ENCODE measurements at regions not wholly inside any gene's neighbourhood (a gene's known extent, or its start where the extent isn't known, plus 50 kb on each side); places are given as distances from the start of the nearest gene placed in this dataset.

- TF ChIP-seq CTCF (IDR thresholded peaks at IDR 0.05; ENCODE audit: low read depth, low read length), result no peak
- DNase-seq (ENCODE audit: low read depth in 2 of 2), result no peak
- no peak overlapping the region for H3K4me3 ChIP-seq (replicated peaks in 1 of 2; ENCODE audit: low read depth in 2 of 2, low read length in 2 of 2)
Measured at GRCh38 chr3:10597733-10598132, 92.3 kb upstream of the ATP2B2 start.

- DNase-seq (ENCODE audit: low read depth in 2 of 2), result no peak
- H3K4me3 ChIP-seq (replicated peaks in 1 of 2; ENCODE audit: low read depth in 2 of 2, low read length in 2 of 2), result no peak overlapping the region
- no peak for TF ChIP-seq CTCF (IDR thresholded peaks at IDR 0.05; ENCODE audit: low read depth, low read length)
Measured at GRCh38 chr3:10599017-10599416, 93.6 kb upstream of the ATP2B2 start.

- TF ChIP-seq CTCF (IDR thresholded peaks at IDR 0.05; ENCODE audit: low read depth, low read length), result no peak
- no peak for DNase-seq (ENCODE audit: low read depth in 2 of 2)
- H3K4me3 ChIP-seq (replicated peaks in 1 of 2; ENCODE audit: low read depth in 2 of 2, low read length in 2 of 2), result no peak overlapping the region
Measured at GRCh38 chr3:10599444-10599843, 94.1 kb upstream of the ATP2B2 start.

- TF ChIP-seq CTCF (IDR thresholded peaks at IDR 0.05; ENCODE audit: low read depth, low read length), result no peak
- H3K4me3 ChIP-seq (replicated peaks in 1 of 2; ENCODE audit: low read depth in 2 of 2, low read length in 2 of 2), result no peak overlapping the region
- DNase-seq (ENCODE audit: low read depth in 2 of 2), result no peak
Measured at GRCh38 chr3:10600296-10600714, 94.9 kb upstream of the ATP2B2 start.

- no peak for DNase-seq (ENCODE audit: low read depth in 2 of 2)
- TF ChIP-seq CTCF (IDR thresholded peaks at IDR 0.05; ENCODE audit: low read depth, low read length), result no peak
- no peak overlapping the region for H3K4me3 ChIP-seq (replicated peaks in 1 of 2; ENCODE audit: low read depth in 2 of 2, low read length in 2 of 2)
Measured at GRCh38 chr3:10600726-10601125, 95.3 kb upstream of the ATP2B2 start.

GRCh38 chr3:10601151-10601856 is 95.9 kb upstream of the ATP2B2 start:
- DNase-seq (ENCODE audit: low read depth in 2 of 2), result no peak
- TF ChIP-seq CTCF (IDR thresholded peaks at IDR 0.05; ENCODE audit: low read depth, low read length), result no peak
- no peak overlapping the region for H3K4me3 ChIP-seq (replicated peaks in 1 of 2; ENCODE audit: low read depth in 2 of 2, low read length in 2 of 2)

GRCh38 chr3:10601857-10602230 is 96.5 kb upstream of the ATP2B2 start:
- DNase-seq (ENCODE audit: low read depth in 2 of 2), result no peak
- no peak for TF ChIP-seq CTCF (IDR thresholded peaks at IDR 0.05; ENCODE audit: low read depth, low read length)
- no peak overlapping the region for H3K4me3 ChIP-seq (replicated peaks in 1 of 2; ENCODE audit: low read depth in 2 of 2, low read length in 2 of 2)

All from cardiac fibroblast (primary cell).